AG04449 (cell line): ENCODE measurements at regions not wholly inside any gene's neighbourhood (a gene's known extent, or its start where the extent isn't known, plus 50 kb on each side); places are given as distances from the start of the nearest gene placed in this dataset.
A peak's percentile ranks its signal among the peaks of the same experiment; 100 is the strongest.
"Not testable (repeated sequence)": the region's sequence is repeated elsewhere in the genome, so short reads cannot be mapped to it uniquely, and the experiment has no call there.

ENCODE experiments used
- CTCF ChIA-PET: fragments of 350-600 bp; formaldehyde crosslinking; extraction: SDS; loops from one replicate; lab custom pipeline; 2021; ENCODE audit warnings: antibody characterized with exemption; lab: Yijun Ruan, JAX
- POLR2A ChIA-PET: fragments of 400-600, 350-600 bp; formaldehyde crosslinking; extraction: SDS; loops from one replicate; lab custom pipeline; 2020; ENCODE audit warnings: antibody characterized with exemption, inconsistent platforms; lab: Yijun Ruan, JAX
- DNase-seq: peaks from one replicate; pipeline ENCODE4 v3.0.0-alpha.2; 2010; ENCODE audit warnings: low read depth, low spot score
- H3K4me3 ChIP-seq: 2 replicates; pipeline ENCODE4 v1.5.1; 2011; ENCODE audit warnings: low read depth, mild to moderate bottlenecking, control low read depth, low read length
- TF ChIP-seq, protein P1 (sequence below): IDR thresholded peaks from one replicate; pipeline ENCODE4 v1.5.1; 2011; ENCODE audit warnings: mild to moderate bottlenecking, moderate library complexity, low read length, control low read depth, inconsistent platforms; ENCODE audit not compliant: insufficient read depth; ENCODE audit errors: missing control alignments

- CTCF ChIA-PET = interaction anchor here (0.6 to 3.3 kb wide), 13 partner anchors 9 to 399 kb away, joined by 3 to 24 read pairs (median 3); no protein-coding TSS in a partner anchor
- DNase-seq = not testable (repeated sequence)
Measured at GRCh38 chr15:77910030-77910911, 167.2 kb downstream of the TBC1D2B start.

DNA sequence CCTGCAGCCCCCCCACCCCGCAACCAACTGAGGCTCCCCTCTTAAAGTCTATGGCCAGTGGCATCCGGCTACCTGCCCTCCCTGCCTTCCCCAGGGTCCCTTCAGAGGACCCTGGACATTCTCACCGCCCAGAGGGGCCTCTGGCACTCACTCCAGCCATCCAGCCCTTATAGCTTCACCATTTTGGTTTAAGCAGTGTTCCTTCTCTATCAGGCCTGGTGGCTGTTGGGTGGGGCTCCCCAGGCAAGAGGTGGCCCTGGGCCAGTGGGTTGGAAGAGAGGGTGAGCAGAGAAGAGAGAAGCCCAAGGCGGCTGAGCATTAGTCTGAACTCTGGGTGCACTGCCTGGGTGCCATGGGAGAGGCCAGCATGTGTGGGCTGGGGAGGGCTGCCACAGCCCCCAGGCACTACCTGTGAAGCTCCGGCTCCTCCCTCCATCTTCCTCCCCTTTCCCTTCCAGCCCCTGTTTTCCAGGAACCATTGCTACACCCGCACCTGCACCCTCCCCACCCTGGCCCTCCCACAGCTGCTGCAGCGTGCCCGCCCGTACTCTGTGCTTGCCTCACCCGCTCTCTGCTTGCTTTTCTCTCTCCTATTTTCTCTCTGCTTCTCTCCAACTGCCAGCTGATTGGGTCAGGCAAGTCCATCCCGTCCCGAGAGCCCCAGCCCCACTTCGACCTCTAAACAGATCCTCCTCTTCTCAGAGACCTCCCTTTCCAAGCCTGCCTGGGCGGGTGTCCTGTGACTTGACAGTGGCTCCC, 168.2 kb downstream of the TBC1D2B start:
- TF ChIP-seq, protein P1, sequence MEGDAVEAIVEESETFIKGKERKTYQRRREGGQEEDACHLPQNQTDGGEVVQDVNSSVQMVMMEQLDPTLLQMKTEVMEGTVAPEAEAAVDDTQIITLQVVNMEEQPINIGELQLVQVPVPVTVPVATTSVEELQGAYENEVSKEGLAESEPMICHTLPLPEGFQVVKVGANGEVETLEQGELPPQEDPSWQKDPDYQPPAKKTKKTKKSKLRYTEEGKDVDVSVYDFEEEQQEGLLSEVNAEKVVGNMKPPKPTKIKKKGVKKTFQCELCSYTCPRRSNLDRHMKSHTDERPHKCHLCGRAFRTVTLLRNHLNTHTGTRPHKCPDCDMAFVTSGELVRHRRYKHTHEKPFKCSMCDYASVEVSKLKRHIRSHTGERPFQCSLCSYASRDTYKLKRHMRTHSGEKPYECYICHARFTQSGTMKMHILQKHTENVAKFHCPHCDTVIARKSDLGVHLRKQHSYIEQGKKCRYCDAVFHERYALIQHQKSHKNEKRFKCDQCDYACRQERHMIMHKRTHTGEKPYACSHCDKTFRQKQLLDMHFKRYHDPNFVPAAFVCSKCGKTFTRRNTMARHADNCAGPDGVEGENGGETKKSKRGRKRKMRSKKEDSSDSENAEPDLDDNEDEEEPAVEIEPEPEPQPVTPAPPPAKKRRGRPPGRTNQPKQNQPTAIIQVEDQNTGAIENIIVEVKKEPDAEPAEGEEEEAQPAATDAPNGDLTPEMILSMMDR = no peak
- POLR2A ChIA-PET = no interaction called here
- CTCF ChIA-PET = interaction anchor here (1.0 to 3.3 kb wide), 13 partner anchors 8 to 400 kb away, joined by 3 to 24 read pairs (median 4); no protein-coding TSS in a partner anchor
- no peak overlapping the region for H3K4me3 ChIP-seq
- no peak for DNase-seq

More at GRCh38 chr15:77910030-77910911, 167.2 kb downstream of the TBC1D2B start:
- peak overlapping the region; percentile 52 for H3K4me3 ChIP-seq
- POLR2A ChIA-PET = not testable (repeated sequence)
- TF ChIP-seq, protein P1 = peak; percentile 62

GRCh38 chr15:77908752-77909111, 168.8 kb downstream of the TBC1D2B start:
- DNase-seq, POLR2A ChIA-PET, H3K4me3 ChIP-seq: not testable (repeated sequence)
- CTCF ChIA-PET = interaction anchor here (1.1 to 3.3 kb wide), 9 partner anchors 8 to 203 kb away, joined by 3 to 24 read pairs (median 5); no protein-coding TSS in a partner anchor

DNA sequence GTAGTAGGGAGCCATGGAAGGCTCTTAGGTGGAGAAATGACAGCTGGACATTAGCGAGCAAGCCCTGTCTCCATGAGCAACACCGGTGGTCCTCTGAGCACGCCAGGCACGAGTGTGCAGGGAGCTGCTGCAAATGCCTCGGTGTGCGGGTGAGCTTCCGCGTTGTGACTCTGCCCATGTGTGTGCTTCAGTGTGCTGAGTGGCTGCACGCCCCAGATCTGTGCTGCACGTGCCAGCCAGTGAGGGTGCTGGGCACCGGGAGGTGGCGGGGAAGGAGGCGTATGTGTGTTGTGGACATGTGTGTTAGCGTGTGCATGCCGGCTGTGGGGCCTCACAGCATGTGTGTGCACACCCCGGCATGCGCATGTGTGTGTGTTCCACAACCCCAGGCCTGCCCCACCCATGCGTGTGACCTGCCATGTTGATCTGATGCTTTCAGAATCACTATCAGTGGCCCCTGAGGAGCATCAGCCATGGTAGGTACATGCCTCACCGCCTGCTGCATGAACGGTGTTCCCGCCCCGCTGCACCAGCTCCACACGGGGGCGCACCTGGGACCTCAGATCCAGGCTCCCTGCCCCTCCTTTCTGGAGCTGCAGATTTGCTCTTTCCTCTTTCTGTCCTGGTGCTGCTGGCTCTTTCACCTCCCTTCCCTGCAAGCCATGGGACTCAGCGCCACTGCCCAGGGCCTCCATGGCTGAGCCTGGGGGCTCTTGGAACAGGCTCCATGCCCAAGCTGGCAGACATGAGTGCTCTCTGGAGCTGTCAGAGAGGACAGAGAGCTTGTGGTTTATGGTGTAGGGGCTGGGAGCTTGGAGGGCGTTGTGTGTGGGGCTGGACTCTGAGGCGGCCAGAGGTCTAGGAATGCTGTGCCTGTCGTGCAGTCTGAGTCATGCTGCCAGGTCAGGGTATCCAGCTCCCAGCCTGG, 169.4 kb downstream of the TBC1D2B start:
- no peak for DNase-seq
- TF ChIP-seq, protein P1 = peak; percentile 60
- H3K4me3 ChIP-seq = no peak overlapping the region
- CTCF ChIA-PET = interaction anchor here (1.1 to 3.3 kb wide), 9 partner anchors 7 to 204 kb away, joined by 3 to 24 read pairs (median 5); no protein-coding TSS in a partner anchor
- POLR2A ChIA-PET = no interaction called here

DNA sequence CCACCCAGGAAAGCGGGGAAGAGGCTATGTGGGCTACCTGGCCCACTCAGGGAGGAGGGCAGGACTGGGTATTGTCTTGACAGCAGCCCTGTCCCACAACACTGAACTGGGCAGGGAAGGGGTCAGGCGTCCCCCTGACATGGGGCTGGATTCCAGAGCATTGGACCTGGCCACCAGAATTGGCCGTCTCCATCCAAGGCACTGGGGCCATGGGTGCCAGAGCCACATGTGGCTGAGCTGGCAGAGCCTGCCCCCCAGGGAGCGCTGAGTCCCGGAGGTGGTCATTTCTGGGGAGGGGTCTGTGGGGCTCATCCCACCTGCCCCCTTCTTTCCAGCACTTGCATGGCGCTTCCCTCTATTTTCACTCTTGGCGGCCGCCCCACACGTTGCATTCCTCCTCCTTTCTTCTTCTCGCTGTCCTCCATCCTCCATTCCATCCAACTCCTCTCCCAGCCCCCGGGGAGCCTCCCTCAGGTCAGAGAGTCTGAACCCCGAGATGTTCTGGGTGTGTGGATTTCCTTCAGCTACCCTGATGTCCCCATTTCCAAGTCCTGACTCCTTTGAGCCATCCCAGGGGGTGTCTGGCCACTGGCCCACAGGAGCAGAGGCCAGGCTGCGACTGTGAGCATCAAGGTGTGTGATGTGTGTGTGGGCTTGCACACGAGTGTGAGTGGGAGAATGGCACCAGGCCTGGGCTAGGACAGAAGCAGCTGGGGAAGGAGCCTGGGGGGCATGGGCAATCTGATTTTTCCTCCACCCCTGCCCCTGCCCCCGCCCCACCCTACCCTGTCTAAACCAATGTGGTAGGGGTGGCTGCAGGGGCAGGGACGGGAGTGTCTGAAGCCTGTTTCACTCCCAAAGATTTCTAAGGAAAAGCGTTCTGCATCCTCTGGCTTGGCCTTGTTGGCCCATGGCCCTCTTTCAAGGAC, 171.2 kb downstream of the TBC1D2B start:
- H3K4me3 ChIP-seq, POLR2A ChIA-PET, DNase-seq: not testable (repeated sequence)
- CTCF ChIA-PET = interaction anchor here (1.8 to 1.9 kb wide), 2 partner anchors 14 to 293 kb away, joined by 4 to 7 read pairs; no protein-coding TSS in a partner anchor

DNA sequence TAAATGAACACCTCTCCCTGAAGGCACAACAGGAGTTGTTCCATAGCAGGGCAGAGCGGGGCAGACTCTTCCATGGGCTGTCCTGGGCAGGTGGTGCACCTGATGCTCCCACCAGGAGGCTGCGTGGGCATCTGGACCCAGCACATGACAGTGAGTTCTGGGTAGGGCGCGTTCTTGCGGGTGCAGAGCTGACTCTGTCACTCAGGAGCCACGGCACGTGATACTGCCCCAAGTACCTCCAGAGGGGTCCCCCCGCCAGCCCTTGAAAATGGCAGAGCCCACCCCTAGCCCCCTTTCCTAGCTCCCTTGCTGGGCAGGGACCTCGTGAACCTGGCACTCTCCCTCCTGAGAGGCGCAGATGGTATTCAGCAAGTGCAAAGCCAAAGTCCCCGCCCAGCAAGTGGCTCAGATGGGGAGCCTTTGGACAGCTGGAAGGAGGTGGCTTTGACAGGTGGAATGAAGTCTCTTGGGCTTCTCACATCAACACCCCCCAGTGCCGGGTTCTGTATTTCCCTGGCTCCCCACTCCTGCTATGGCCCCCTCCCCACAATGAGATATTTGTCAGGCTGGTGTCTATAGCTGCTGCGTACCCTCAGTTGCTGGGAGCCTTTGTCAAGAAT, 172.1 kb downstream of the TBC1D2B start:
- H3K4me3 ChIP-seq = no peak overlapping the region
- CTCF ChIA-PET = interaction anchor here (0.9 to 1.9 kb wide), 4 partner anchors 13 to 380 kb away, joined by 3 to 7 read pairs (median 4); no protein-coding TSS in a partner anchor
- DNase-seq = no peak
- POLR2A ChIA-PET = no interaction called here
- TF ChIP-seq, protein P1 = no peak
